HEK293 (cell line): ENCODE measurements at regions not wholly inside any gene's neighbourhood (a gene's known extent, or its start where the extent isn't known, plus 50 kb on each side); places are given as distances from the start of the nearest gene placed in this dataset.

Experiments
- BCL11A ChIP-seq: fragments of 450-650 bp; formaldehyde crosslinking; IDR thresholded peaks from 2 replicates; pipeline ENCODE4 v1.5.1; 2016; ENCODE audit warnings: low read depth, missing biosample characterization, missing genetic modification characterization
- FEZF1 ChIP-seq: fragments of 450-650 bp; formaldehyde crosslinking; IDR thresholded peaks from 2 replicates; pipeline ENCODE4 v1.5.1; 2016; ENCODE audit warnings: missing biosample characterization, missing genetic modification characterization
- KLF9 ChIP-seq: fragments of 450-650 bp; formaldehyde crosslinking; IDR thresholded peaks from 2 replicates; pipeline ENCODE4 v1.5.1; 2016; ENCODE audit warnings: missing biosample characterization, missing genetic modification characterization, low read depth
- PRDM1 ChIP-seq: fragments of 450-650 bp; formaldehyde crosslinking; IDR thresholded peaks from 2 replicates; pipeline ENCODE4; 2016; ENCODE audit warnings: missing biosample characterization, missing genetic modification characterization
- ZNF133 ChIP-seq: fragments of 450-650 bp; formaldehyde crosslinking; IDR thresholded peaks from 2 replicates; pipeline ENCODE4 v1.5.1; 2016; ENCODE audit warnings: missing biosample characterization, missing genetic modification characterization
- ZNF423 ChIP-seq: fragments of 450-650 bp; formaldehyde crosslinking; IDR thresholded peaks from 2 replicates; pipeline ENCODE4 v1.5.1; 2016; ENCODE audit warnings: missing biosample characterization, missing genetic modification characterization
- ZNF660 ChIP-seq: fragments of 450-650 bp; IDR thresholded peaks from 2 replicates; pipeline ENCODE4 v1.5.1; 2018; ENCODE audit warnings: missing biosample characterization, mild to moderate bottlenecking, missing genetic modification characterization
- ZNF664 ChIP-seq: fragments of 450-650 bp; formaldehyde crosslinking; IDR thresholded peaks from 2 replicates; pipeline ENCODE4 v1.5.1; 2016; ENCODE audit warnings: missing biosample characterization, missing genetic modification characterization
- ZSCAN30 ChIP-seq: fragments of 450-650 bp; IDR thresholded peaks from 2 replicates; pipeline ENCODE4 v1.5.1; 2018; ENCODE audit warnings: missing biosample characterization, mild to moderate bottlenecking, missing genetic modification characterization, moderate library complexity
- TF ChIP-seq, protein P1 (sequence below): fragments of 450-650 bp; formaldehyde crosslinking; IDR thresholded peaks from 2 replicates; pipeline ENCODE4 v1.5.1; 2016; ENCODE audit warnings: missing biosample characterization, missing genetic modification characterization
- TF ChIP-seq, protein P2 (sequence below): fragments of 450-650 bp; formaldehyde crosslinking; IDR thresholded peaks from 2 replicates; pipeline ENCODE4 v1.5.1; 2016; ENCODE audit warnings: missing biosample characterization, missing genetic modification characterization
- TF ChIP-seq, protein P3 (sequence below): fragments of 450-650 bp; formaldehyde crosslinking; IDR thresholded peaks from 2 replicates; pipeline ENCODE4 v1.5.1; 2016; ENCODE audit warnings: missing biosample characterization, missing genetic modification characterization
- TF ChIP-seq, protein P4 (sequence below): fragments of 450-650 bp; formaldehyde crosslinking; IDR thresholded peaks from 2 replicates; pipeline ENCODE4 v1.5.1; 2016; ENCODE audit warnings: missing biosample characterization, missing genetic modification characterization

DNA sequence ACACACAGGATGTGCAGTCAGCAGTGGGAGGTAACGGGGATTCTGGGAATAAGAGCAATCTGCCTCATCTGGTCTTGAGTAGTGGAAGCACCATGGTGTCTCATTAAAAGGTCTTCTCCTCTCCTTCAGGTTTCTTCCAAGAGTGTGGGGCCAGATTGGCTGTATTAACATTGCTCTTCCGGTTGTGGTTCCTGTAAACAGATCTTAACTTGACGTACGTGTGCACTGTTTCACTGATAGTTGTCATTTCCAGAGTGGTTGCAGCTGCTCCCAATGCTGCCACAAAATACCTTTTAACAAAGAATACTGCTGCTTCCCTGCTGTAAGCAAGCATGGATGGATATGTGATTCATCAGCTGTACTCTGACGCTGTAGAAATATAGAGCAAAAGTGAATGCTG lies 1443.4 kb upstream of the TENM3 start:
- TF ChIP-seq ZNF423 (tag by site-specific recombination) (no peak), ZNF664 (tag by site-specific recombination) (no peak), KLF9 (tag by site-specific recombination) (no peak), ZNF660 (tag by site-specific recombination) (no peak), ZNF133 (no peak), BCL11A (tag by site-specific recombination) (no peak), FEZF1 (tag by site-specific recombination) (no peak), ZSCAN30 (tag by site-specific recombination) (no peak), PRDM1 (tag by site-specific recombination) (no peak)
- TF ChIP-seq, protein P1, sequence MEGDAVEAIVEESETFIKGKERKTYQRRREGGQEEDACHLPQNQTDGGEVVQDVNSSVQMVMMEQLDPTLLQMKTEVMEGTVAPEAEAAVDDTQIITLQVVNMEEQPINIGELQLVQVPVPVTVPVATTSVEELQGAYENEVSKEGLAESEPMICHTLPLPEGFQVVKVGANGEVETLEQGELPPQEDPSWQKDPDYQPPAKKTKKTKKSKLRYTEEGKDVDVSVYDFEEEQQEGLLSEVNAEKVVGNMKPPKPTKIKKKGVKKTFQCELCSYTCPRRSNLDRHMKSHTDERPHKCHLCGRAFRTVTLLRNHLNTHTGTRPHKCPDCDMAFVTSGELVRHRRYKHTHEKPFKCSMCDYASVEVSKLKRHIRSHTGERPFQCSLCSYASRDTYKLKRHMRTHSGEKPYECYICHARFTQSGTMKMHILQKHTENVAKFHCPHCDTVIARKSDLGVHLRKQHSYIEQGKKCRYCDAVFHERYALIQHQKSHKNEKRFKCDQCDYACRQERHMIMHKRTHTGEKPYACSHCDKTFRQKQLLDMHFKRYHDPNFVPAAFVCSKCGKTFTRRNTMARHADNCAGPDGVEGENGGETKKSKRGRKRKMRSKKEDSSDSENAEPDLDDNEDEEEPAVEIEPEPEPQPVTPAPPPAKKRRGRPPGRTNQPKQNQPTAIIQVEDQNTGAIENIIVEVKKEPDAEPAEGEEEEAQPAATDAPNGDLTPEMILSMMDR (tag by site-specific recombination), result no peak
- TF ChIP-seq, protein P2, sequence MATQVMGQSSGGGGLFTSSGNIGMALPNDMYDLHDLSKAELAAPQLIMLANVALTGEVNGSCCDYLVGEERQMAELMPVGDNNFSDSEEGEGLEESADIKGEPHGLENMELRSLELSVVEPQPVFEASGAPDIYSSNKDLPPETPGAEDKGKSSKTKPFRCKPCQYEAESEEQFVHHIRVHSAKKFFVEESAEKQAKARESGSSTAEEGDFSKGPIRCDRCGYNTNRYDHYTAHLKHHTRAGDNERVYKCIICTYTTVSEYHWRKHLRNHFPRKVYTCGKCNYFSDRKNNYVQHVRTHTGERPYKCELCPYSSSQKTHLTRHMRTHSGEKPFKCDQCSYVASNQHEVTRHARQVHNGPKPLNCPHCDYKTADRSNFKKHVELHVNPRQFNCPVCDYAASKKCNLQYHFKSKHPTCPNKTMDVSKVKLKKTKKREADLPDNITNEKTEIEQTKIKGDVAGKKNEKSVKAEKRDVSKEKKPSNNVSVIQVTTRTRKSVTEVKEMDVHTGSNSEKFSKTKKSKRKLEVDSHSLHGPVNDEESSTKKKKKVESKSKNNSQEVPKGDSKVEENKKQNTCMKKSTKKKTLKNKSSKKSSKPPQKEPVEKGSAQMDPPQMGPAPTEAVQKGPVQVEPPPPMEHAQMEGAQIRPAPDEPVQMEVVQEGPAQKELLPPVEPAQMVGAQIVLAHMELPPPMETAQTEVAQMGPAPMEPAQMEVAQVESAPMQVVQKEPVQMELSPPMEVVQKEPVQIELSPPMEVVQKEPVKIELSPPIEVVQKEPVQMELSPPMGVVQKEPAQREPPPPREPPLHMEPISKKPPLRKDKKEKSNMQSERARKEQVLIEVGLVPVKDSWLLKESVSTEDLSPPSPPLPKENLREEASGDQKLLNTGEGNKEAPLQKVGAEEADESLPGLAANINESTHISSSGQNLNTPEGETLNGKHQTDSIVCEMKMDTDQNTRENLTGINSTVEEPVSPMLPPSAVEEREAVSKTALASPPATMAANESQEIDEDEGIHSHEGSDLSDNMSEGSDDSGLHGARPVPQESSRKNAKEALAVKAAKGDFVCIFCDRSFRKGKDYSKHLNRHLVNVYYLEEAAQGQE (tag by site-specific recombination), result no peak
- TF ChIP-seq, protein P3, sequence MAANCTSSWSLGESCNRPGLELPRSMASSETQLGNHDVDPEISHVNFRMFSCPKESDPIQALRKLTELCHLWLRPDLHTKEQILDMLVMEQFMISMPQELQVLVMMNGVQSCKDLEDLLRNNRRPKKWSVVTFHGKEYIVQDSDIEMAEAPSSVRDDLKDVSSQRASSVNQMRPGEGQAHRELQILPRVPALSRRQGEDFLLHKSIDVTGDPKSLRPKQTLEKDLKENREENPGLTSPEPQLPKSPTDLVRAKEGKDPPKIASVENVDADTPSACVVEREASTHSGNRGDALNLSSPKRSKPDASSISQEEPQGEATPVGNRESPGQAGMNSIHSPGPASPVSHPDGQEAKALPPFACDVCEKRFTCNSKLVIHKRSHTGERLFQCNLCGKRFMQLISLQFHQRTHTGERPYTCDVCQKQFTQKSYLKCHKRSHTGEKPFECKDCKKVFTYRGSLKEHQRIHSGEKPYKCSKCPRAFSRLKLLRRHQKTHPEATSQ (tag by site-specific recombination), result no peak
- TF ChIP-seq, protein P4, sequence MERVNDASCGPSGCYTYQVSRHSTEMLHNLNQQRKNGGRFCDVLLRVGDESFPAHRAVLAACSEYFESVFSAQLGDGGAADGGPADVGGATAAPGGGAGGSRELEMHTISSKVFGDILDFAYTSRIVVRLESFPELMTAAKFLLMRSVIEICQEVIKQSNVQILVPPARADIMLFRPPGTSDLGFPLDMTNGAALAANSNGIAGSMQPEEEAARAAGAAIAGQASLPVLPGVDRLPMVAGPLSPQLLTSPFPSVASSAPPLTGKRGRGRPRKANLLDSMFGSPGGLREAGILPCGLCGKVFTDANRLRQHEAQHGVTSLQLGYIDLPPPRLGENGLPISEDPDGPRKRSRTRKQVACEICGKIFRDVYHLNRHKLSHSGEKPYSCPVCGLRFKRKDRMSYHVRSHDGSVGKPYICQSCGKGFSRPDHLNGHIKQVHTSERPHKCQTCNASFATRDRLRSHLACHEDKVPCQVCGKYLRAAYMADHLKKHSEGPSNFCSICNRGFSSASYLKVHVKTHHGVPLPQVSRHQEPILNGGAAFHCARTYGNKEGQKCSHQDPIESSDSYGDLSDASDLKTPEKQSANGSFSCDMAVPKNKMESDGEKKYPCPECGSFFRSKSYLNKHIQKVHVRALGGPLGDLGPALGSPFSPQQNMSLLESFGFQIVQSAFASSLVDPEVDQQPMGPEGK (tag by site-specific recombination), result no peak
